NCI-H1417 (cell line): ENCODE measurements at regions not wholly inside any gene's neighbourhood (a gene's known extent, or its start where the extent isn't known, plus 50 kb on each side); places are given as distances from the start of the nearest gene placed in this dataset.
A peak's percentile ranks its signal among the peaks of the same experiment; 100 is the strongest.
"Not testable (repeated sequence)": the region's sequence is repeated elsewhere in the genome, so short reads cannot be mapped to it uniquely, and the experiment has no call there.

ENCODE experiments used
- DNase-seq, 3 experiments: peaks; one replicate each; lab custom pipeline; 2025; lab: John Stamatoyannopoulos, UW

DNA sequence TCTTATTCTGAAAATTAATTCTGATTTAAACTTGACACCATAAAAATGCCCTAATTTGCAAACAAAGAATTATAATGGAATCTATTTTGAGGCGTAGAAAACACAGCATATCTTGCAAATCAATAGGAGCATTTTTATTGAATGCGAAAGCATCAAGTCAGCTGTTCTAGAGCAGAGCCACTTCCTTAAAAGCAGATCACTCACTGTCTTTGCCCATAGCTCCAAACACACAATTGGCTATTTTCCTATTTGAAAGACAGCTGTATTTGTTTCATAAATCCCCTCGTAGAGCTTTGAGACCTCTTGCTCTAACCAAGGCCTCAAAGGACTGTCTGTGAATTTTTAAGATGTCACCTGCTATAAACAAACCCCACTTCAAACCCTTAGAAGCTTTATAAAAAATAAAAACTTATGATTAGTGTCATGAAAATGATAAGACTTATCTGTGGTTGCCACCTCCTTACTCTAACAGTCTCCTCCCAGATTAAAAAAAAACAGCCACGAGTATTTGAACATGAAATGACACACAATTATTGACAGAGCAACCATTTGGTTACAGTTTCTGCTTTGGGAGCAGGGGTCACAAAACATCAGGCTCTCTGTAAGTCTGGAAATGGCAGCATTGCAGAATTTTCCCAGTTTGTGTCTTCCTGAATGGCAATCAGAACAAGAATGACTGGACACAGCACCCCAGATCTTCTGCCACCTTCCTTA is 75.6 kb upstream of the RASEF start:
- peak in 1 of 3 experiments; percentile 36 for DNase-seq

GRCh38 chr9:83133316-83133715 is 70.4 kb upstream of the RASEF start:
- no peak for DNase-seq

GRCh38 chr9:83132768-83133167 is 69.8 kb upstream of the RASEF start:
- DNase-seq, result no peak

- DNase-seq, result no peak
Measured at GRCh38 chr9:83130541-83130940, 67.6 kb upstream of the RASEF start.

GRCh38 chr9:83125671-83126070 is 62.7 kb upstream of the RASEF start:
- no peak for DNase-seq

GRCh38 chr9:83119873-83120272 is 56.9 kb upstream of the RASEF start:
- no peak for DNase-seq

DNA sequence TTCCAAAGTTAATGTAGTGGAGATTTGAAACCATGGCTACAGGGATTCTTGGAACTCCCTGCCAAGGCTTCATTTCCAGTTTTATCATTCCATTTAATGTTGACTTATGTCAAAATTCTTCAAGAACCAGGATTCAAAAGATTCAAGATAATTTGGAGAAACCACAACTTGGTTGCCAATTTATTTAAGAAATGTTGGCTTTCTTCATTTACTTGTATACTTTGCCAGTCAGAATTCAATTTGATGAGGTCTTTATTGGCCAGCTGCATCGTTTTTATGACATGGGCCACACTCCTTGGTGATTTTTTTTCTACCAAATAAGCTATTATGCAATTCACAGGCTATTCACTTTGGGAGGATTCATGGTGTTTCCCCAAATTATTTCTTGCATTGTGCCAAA is 53.1 kb upstream of the RASEF start:
- DNase-seq, result no peak

- not testable (repeated sequence) for DNase-seq
Measured at GRCh38 chr9:83113445-83113844, 50.5 kb upstream of the RASEF start.
